ENCODE measurements at regions not wholly inside any gene's neighbourhood (a gene's known extent, or its start where the extent isn't known, plus 50 kb on each side); places are given as distances from the start of the nearest gene placed in this dataset.

DNA sequence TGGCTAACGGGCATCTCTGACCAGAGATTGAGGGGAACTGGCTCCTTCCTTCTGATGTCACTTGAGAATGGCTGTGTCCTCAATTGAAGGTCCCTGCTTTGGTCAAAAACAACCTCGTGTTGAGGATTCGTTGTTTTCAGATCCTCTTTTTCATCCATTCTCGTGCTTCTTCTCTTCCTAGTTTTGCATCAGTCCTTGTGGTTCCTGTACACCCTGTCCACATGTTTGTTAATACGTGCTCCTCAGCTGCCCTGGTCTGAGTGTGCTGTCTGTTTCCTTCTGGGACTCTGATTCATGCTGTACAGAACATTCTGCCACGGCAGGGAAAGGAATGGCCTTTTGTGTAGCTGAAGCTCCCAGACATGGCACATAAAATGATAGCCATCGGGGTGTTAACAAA lies 863.2 kb upstream of the GOT2 start:
- DNase-seq: no peak
- Histone ChIP-seq H3K4me1 (no peaks in the 10 kb centered on the region), H3K36me3 (no peaks in the 10 kb centered on the region), H3K9me3 (no peaks in the 10 kb centered on the region), H3K27me3 (no peaks in the 10 kb centered on the region), H3K4me3 (replicated peaks in 1 of 3) (no peak overlapping the region), H3K27ac (no peak overlapping the region)
- no peak for TF ChIP-seq CTCF (IDR thresholded peaks at IDR 0.05)
- no peak for TF ChIP-seq POLR2A (IDR thresholded peaks at IDR 0.05)
- intact Hi-C loops (cut with DNase I): no loop called here
- 82% methylated on average over 7 of the region's 7 CpGs for WGBS, 2 donors

GRCh38 chr16:59596693-59597092 lies 862.6 kb upstream of the GOT2 start:
- Histone ChIP-seq H3K9me3 (no peaks in the 10 kb centered on the region), H3K27ac (no peak overlapping the region), H3K36me3 (no peaks in the 10 kb centered on the region), H3K4me3 (replicated peaks in 1 of 3) (no peak overlapping the region), H3K27me3 (no peaks in the 10 kb centered on the region), H3K4me1 (no peaks in the 10 kb centered on the region)
- TF ChIP-seq POLR2A (IDR thresholded peaks at IDR 0.05): no peak
- no peak for TF ChIP-seq CTCF (IDR thresholded peaks at IDR 0.05)
- intact Hi-C loops (cut with DNase I): no loop called here
- DNase-seq: no peak
- 81 to 86% methylated on average over 4 of the region's 4 CpGs for whole genome bisulfite sequencing, 2 donors

- no peak for DNase-seq
- intact Hi-C loops (cut with DNase I): no loop called here
- H3K36me3 ChIP-seq: no peaks in the 10 kb centered on the region
- 64 to 71% methylated on average over 2 of the region's 2 CpGs for WGBS, 2 donors
- no peak overlapping the region for H3K4me3 ChIP-seq (replicated peaks in 1 of 3)
- H3K9me3 ChIP-seq: no peaks in the 10 kb centered on the region
- no peaks in the 10 kb centered on the region for H3K27me3 ChIP-seq
- TF ChIP-seq CTCF (IDR thresholded peaks at IDR 0.05) (no peak), POLR2A (IDR thresholded peaks at IDR 0.05) (no peak)
- no peak overlapping the region for H3K27ac ChIP-seq
- no peaks in the 10 kb centered on the region for H3K4me1 ChIP-seq
These were observed 859.1 kb upstream of the GOT2 start for GRCh38 chr16:59593194-59593661.

DNA sequence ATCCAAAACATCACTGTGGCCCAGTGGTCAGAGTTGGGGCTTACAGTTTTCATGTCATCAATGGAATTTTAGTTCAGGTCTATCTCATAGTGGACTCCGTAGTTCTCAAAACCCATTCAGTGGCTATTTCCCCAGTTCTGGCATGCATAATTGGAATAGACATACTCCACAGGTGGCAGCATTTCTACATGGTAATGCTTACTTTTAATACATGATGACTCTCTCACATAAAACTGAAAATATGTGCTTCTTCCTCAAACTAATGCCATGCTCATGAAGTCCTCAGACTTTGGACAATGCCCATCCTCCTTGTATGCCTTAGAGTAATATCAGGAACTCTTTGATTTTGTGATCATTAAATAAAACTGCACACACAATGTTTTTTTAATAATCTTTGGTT lies 857.4 kb upstream of the GOT2 start:
- H3K27ac ChIP-seq: no peak overlapping the region
- no peak for TF ChIP-seq CTCF (IDR thresholded peaks at IDR 0.05)
- no peak for TF ChIP-seq POLR2A (IDR thresholded peaks at IDR 0.05)
- WGBS, 2 donors: 90 to 91% methylated on average over 1 of the region's 1 CpG
- H3K9me3 ChIP-seq: no peaks in the 10 kb centered on the region
- intact Hi-C loops (cut with DNase I): no loop called here
- no peaks in the 10 kb centered on the region for H3K27me3 ChIP-seq
- DNase-seq: no peak
- H3K4me1 ChIP-seq: no peaks in the 10 kb centered on the region
- H3K4me3 ChIP-seq (replicated peaks in 1 of 3): no peak overlapping the region
- no peaks in the 10 kb centered on the region for H3K36me3 ChIP-seq

DNA sequence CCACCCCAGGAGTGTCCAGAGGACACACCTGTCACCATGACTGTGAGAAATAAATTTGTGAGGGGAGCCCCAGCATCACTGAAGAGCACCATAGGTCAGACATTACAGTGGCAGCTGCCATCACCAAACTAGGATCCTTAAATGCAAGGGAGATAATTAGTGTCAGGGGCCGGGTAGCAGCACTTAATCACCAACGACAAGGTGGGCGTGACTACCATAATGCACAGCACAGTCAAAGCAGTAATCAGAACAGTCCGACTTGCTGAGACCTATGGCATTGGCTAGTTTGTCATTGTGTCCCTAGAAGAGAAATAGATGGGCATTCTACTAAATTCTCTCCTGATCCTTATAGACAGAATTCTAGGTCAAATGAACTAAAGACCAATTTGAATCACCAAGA lies 856.7 kb upstream of the GOT2 start:
- Histone ChIP-seq H3K36me3 (no peaks in the 10 kb centered on the region), H3K4me3 (replicated peaks in 1 of 3) (no peak overlapping the region), H3K27me3 (no peaks in the 10 kb centered on the region), H3K4me1 (no peaks in the 10 kb centered on the region), H3K27ac (no peak overlapping the region), H3K9me3 (no peaks in the 10 kb centered on the region)
- TF ChIP-seq CTCF (IDR thresholded peaks at IDR 0.05) (no peak), POLR2A (IDR thresholded peaks at IDR 0.05) (no peak)
- intact Hi-C loops (cut with DNase I): no loop called here
- 87 to 89% methylated on average over 4 of the region's 4 CpGs for WGBS, 2 donors
- no peak for DNase-seq
